Motor neuron (in vitro differentiated cells): ENCODE measurements at regions not wholly inside any gene's neighbourhood (a gene's known extent, or its start where the extent isn't known, plus 50 kb on each side); places are given as distances from the start of the nearest gene placed in this dataset.

Experiments used
- ATAC-seq, 8 experiments: fragments of 200-7000 bp; cut with Tn5 transposase; replicated peaks in 6 of 8; 2 replicates each; pipeline ENCODE4 v1.8.0; 2021; ENCODE audit warnings: mild to moderate bottlenecking in 8 of 8, moderate library complexity in 8 of 8
- H3K27ac ChIP-seq, 2 donors: fragments of 250-450 bp; sonication (Bioruptor Pico); 2 replicates each; pipeline ENCODE4 v1.9.0; 2021; ENCODE audit warnings: antibody characterized with exemption in 2 of 2, mild to moderate bottlenecking in 2 of 2, moderate library complexity in 1 of 2
- H3K4me1 ChIP-seq, 2 donors: fragments of 250-450 bp; sonication (Bioruptor Pico); replicated peaks in 1 of 2; 2 replicates each; pipeline ENCODE4 v1.6.1; 2021; ENCODE audit warnings: antibody characterized with exemption in 2 of 2, mild to moderate bottlenecking in 2 of 2, moderate library complexity in 1 of 2
- H3K4me3 ChIP-seq, 5 donors: fragments of 250-450 bp; sonication (Bioruptor Pico); 2 replicates each; pipeline ENCODE4 v1.9.0; 2021; ENCODE audit warnings: antibody characterized with exemption in 5 of 5, mild to moderate bottlenecking in 5 of 5, moderate library complexity in 4 of 5
- WGBS, 10 experiments: fragments of 450-650 bp; shearing (Covaris generic); methylation state at CpG; one replicate each; pipeline ENCODE4 v1.0.0; 2022; 5-methylcytosine and 5-hydroxymethylcytosine counted together
- in situ Hi-C, 9 experiments: fragments of 400-800 bp; cut with MboI; loops; one replicate each; pipeline ENCODE4 v1.15.0; 2021; ENCODE audit warnings: low sequenced_read_pairs in 9 of 9, low pct_unique_long_range_greater_than_20kb in 2 of 9; ENCODE audit not compliant: unreplicated experiment in 9 of 9

DNA sequence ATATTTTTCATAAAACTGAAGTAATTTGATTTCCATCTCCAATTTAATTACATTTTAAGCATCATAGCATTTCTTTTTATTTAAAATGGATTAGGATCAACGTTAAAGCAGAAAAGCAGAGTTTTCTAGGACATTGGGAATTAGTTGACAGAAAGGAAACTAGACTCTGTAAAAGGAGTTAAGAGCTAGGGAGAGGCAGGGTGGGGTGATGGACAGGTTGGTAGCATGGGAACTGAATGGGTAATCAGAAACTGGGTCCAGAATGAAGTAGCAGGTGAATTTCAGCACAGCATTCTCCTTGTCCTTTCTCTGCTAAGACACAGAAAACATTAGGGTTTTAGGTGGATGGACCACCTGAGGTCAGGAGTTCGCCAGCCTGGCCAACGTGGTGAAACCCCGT is 97.6 kb downstream of the ANAPC4 start:
- in situ Hi-C loops = no loop called here
- no peak for ATAC-seq
- no peak overlapping the region for H3K4me3 ChIP-seq
- no peak overlapping the region for H3K27ac ChIP-seq
- 0 to 97% (median 63%) methylated on average over 1 to 4 of the region's 4 CpGs; no CpG with 5 or more reads in 2 of the 10 experiments for WGBS, 10 experiments
- H3K4me1 ChIP-seq = no peaks in the 10 kb centered on the region

DNA sequence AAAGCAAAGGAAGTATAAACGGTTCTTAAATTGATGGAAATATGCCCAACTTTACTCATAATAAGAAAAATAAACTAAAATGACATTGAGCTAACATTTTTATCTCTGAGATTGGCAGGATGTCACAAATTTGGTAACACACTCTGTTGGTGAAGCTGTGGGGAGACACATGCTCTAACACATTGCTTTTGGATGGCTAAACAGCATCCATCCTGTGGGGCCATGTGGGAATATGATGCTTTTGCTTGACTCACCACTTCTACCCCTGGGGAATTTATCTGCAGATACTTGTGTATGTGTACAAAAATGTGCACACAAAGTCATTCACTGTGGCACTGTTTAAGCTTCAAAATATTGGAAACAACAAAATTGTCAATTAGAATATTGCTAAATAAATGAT is 100.2 kb downstream of the ANAPC4 start:
- H3K4me3 ChIP-seq = no peak overlapping the region
- in situ Hi-C loops = no loop called here
- no peak overlapping the region for H3K27ac ChIP-seq
- 11 to 100% (median 78%) methylated on average over 1 of the region's 1 CpG; no CpG with 5 or more reads in 1 of the 10 experiments for WGBS, 10 experiments
- no peak for ATAC-seq
- H3K4me1 ChIP-seq = no peaks in the 10 kb centered on the region

DNA sequence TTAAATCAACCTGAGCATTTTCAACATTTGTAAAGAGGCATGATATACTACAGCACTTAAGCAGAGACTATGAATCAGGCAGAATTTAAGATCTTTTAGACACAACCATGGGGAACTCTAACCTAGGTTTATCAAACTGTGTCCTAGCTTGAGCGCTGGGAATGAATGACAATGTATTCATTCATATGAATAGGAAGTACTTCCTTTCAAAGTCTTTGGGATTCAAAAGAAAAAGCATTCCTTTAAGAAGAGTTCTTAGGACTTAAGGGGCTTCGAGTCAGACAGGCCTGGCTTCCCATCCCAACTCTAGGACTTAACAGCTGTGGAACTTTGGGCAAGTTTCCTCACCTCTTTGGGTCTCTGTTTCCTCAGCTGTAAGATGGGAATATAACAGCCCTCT is 104.6 kb downstream of the ANAPC4 start:
- ATAC-seq = no peak
- H3K27ac ChIP-seq = no peak overlapping the region
- in situ Hi-C loops = no loop called here
- peaks cover 2 to 7% of the 10 kb centered on the region in 2 donors for H3K4me1 ChIP-seq
- H3K4me3 ChIP-seq = no peak overlapping the region
- WGBS, 10 experiments = 0 to 100% (median 21%) methylated on average over 1 to 2 of the region's 2 CpGs

DNA sequence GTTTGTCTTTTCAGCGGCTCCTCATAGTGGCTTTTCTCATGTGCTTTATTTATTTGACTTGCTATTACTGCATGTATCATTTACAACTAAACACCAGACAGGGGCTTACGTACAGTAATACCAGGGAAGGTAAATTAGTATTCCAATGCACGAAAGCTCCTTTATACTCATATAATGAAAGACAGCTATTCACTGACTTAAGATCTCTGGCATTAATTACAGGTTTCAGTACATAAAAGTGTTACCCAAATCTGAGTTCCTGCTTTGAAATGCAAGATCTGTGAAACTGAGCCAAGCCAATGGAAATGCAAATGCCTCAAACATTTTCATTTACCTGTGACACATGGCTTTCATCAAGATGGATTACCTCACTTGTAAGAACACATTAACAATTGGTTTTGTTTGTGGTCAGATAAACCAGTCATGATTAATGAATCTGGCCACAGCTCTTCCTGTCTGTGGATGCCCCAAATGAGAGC is 107.2 kb downstream of the ANAPC4 start:
- Histone ChIP-seq H3K27ac (no peak overlapping the region), H3K4me3 (no peak overlapping the region), H3K4me1 (peaks cover 2 to 7% of the 10 kb centered on the region in 2 donors)
- in situ Hi-C loops = no loop called here
- WGBS, 10 experiments = 0 to 57% (median 15%) methylated on average over 1 to 3 of the region's 3 CpGs; no CpG with 5 or more reads in 1 of the 10 experiments
- peak in 4 of 8 experiments; percentile 24 to 59 (median 33) for ATAC-seq

DNA sequence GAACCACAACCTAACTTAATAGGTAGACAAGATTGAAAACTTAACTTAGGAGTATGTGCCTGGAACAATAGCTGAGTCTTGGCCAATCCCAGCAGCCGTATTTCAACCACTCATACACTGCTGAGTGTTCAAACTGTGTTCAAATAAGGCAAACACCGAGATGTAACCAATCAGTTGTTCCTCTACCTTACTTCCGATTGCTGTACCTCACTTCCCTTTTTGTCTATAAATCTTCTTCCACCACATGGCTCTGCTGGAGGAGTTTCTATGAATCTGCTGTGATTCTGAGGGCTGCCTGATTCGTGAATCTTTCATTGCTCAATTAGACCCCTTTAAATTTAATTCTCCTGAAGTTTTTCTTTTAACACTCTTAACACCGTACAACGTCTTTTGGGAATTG is 108.0 kb downstream of the ANAPC4 start:
- in situ Hi-C loops = no loop called here
- peaks cover 2 to 7% of the 10 kb centered on the region in 2 donors for H3K4me1 ChIP-seq
- no peak overlapping the region for H3K27ac ChIP-seq
- ATAC-seq = no peak
- WGBS, 10 experiments = 22 to 100% (median 70%) methylated on average over 3 to 6 of the region's 6 CpGs; no CpG with 5 or more reads in 1 of the 10 experiments
- no peak overlapping the region for H3K4me3 ChIP-seq

DNA sequence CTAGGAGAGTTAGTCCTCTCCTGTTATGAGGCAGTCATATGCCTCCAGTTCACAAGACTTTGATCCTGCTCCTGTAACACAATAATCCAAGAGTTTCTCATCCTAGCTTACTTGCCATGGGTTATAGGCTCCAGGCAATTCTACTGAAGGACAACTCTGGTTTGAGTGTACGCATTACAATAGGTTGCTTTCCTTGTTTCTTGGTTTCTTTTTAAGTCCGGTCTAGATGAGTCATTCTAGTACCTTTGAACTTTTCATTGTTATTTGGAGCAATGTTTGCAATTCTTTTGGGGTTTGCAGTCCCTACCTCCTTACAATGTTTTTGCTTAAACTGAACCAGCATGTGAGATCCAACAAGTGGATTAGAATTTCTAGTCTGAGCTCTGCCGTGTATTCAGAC is 109.1 kb downstream of the ANAPC4 start:
- in situ Hi-C loops = no loop called here
- H3K4me3 ChIP-seq = no peak overlapping the region
- no peak overlapping the region for H3K27ac ChIP-seq
- peaks cover 2 to 7% of the 10 kb centered on the region in 2 donors for H3K4me1 ChIP-seq
- WGBS, 10 experiments = 25 to 100% (median 68%) methylated on average over 1 to 3 of the region's 3 CpGs; no CpG with 5 or more reads in 2 of the 10 experiments
- no peak for ATAC-seq

DNA sequence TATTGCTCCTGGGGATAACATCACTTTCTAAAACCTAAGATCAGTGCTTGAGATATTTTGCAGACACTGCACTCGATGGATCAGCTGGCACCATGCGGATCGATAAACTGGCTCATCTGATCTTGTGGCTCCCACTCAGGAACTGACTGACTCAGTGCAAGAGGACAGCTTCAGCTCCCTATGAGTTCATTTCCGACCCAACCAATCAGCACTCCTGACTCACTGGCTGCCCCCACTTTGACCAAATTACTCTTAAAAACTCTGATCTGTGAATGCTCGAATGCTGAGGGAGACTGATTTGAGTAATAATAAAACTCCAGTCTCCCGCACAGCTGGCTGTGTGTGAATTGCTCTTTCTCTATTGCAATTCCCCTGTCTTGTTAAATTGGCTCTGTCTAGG is 110.1 kb downstream of the ANAPC4 start:
- H3K4me3 ChIP-seq = no peak overlapping the region
- no peak for ATAC-seq
- WGBS, 10 experiments = 52 to 100% (median 90%) methylated on average over 1 to 6 of the region's 6 CpGs; no CpG with 5 or more reads in 3 of the 10 experiments
- peaks cover 2 to 7% of the 10 kb centered on the region in 2 donors for H3K4me1 ChIP-seq
- no peak overlapping the region for H3K27ac ChIP-seq
- in situ Hi-C loops = no loop called here

DNA sequence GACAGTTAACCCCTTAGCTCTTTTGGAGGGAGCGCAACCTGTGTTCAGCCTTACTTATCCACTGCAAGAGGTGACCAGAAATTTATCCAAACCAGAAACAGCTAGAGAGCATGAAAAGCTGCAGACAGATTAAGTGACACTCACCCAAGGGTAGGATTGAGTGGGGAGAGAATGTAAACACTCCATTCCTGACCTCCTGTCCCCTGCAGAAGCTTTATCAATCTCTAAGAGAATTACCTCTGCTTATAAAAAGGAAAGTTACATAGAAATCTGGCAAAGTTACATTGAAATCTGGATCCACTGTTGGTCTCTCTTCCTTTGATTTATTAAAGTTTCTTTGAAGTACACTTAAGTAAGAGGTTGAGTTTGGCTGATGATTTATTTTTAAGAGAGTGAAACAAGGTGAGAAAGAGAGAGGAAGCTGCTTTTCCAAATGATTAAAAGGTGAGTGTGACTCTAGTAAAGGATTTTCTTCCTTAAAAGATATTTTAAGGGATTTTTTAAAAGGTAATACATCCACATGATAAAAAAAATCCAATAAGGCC is 112.3 kb downstream of the ANAPC4 start:
- no peak for ATAC-seq
- Histone ChIP-seq H3K4me1 (peaks cover 2 to 4% of the 10 kb centered on the region in 2 donors), H3K4me3 (no peak overlapping the region), H3K27ac (no peak overlapping the region)
- in situ Hi-C loops = no loop called here
- WGBS, 10 experiments = 0 to 100% (median 100%) methylated on average over 1 of the region's 1 CpG; no CpG with 5 or more reads in 5 of the 10 experiments

DNA sequence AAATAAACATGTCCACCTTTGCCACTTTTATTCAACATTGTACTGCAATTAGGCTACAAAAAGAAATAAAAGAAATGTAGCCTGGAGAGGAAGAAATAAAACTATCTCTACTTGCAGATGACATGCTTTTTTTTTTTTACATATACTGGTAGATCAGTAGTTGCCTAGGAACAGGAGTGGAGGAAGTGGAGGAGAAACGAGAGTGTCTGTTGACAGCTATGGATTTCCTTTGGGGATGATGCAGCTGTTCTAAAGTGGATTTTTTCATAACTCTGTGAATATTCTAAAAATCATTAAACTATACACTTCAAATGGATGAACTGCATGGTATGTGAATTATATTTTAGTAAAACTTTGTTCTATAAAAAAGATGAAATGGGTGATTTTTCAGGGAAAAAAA is 116.4 kb downstream of the ANAPC4 start:
- no peak overlapping the region for H3K27ac ChIP-seq
- no peak overlapping the region for H3K4me3 ChIP-seq
- in situ Hi-C loops = no loop called here
- WGBS, 10 experiments = 0 to 91% (median 13%) methylated on average over 1 of the region's 1 CpG; no CpG with 5 or more reads in 4 of the 10 experiments
- ATAC-seq = no peak
- no peaks in the 10 kb centered on the region for H3K4me1 ChIP-seq

DNA sequence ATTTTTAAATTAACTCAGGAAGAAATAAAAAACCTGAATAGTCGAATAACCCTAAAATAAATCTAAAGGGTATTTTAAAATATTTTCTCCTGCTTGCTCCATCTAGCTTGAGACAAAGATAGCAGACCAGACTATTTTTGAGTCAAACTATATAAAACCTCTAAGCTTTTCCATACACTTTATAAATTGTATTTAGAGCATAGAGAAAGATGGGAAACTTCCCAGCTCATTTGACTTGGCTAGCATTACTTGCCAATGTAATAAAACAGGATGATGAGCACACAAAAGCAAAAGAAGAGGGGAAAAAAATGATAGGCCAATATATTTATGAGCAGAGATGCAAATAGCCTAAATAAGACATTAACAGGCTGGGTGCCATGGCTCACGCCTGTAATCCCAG is 117.1 kb downstream of the ANAPC4 start:
- H3K27ac ChIP-seq = no peak overlapping the region
- no peaks in the 10 kb centered on the region for H3K4me1 ChIP-seq
- H3K4me3 ChIP-seq = no peak overlapping the region
- WGBS, 10 experiments = 0 to 100% (median 88%) methylated on average over 1 to 2 of the region's 2 CpGs; no CpG with 5 or more reads in 2 of the 10 experiments
- ATAC-seq = no peak
- in situ Hi-C loops = no loop called here

DNA sequence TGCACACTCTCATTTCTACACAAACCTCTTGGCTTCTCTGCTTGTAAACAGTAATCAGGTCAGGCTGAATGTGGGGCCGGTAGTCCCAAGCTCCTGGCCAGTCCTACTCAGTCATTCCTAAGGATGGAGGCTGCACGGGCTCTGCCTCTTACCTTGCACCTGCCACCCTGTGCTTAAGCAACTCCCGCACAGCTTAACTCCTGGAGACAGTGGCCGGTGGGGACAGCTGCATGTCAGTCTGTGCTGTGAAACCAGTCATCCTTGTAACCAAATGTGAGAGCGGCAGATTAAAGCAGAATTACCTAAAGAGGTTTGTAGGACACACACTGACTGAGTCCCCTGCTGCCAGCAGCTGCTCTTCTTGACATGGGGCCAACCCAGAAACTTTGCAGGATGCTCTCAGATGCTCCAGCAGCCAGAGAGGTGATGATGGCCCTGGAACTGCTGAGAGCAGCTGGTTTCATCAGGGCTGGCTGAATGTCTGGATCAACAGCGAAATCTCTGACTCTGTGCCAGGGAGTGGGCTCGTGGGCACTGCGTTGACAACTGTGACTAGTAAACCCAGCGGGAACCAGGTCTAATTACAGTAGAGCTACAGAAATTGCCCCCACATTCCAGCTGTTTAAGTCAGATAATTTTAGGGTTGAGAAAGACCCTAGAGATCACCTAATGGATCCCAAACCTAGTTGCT is 123.7 kb downstream of the ANAPC4 start:
- 28 to 82% (median 80%) methylated on average over 2 to 5 of the region's 9 CpGs; no CpG with 5 or more reads in 5 of the 10 experiments for WGBS, 10 experiments
- Histone ChIP-seq H3K4me3 (no peak overlapping the region), H3K27ac (no peak overlapping the region), H3K4me1 (no peaks in the 10 kb centered on the region)
- ATAC-seq = no peak
- in situ Hi-C loops = no loop called here

DNA sequence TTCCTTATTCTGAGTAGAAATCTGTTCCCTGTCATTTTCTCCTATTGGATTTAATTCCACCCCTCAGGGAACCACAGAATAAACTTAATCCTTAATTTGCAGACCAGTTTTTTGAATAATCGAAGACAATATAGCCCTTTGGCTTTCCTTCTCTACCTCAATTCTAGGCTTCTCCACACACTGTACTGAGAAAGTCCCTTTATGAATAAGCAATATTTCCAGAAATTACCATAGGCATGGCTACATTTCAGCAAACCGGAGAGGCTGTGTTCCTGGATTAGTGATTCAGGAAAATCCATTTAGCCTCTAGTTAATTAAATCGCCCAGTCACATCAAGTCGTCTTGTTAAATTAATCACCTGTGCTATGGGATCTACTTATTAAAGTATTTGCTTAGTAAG is 125.1 kb downstream of the ANAPC4 start:
- in situ Hi-C loops = no loop called here
- Histone ChIP-seq H3K4me1 (no peaks in the 10 kb centered on the region), H3K27ac (no peak overlapping the region), H3K4me3 (no peak overlapping the region)
- ATAC-seq = peak in 3 of 8 experiments; percentile 55 to 81 (median 72)
- WGBS, 10 experiments = 0 to 100% (median 70%) methylated on average over 1 to 4 of the region's 4 CpGs; no CpG with 5 or more reads in 2 of the 10 experiments

DNA sequence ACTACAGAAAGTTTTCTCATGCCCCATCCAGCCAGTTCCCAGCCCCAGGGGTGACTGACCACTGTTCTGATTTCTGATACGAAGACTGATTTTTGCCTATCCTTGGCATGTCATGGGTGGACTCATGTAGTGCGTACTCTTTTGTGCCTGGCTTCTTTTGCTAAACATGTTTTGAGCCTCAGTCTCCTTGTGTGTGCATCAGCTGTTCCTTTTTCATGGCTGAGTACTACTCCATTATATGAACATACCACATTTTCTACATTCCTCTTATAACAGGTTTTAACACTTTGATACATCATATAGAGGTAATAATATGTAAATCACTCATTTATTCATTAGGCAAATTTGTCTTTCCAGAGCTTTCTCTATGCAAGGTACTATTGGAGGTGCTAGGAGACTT is 126.7 kb downstream of the ANAPC4 start:
- in situ Hi-C loops = no loop called here
- Histone ChIP-seq H3K4me1 (no peaks in the 10 kb centered on the region), H3K4me3 (no peak overlapping the region), H3K27ac (no peak overlapping the region)
- 13 to 100% (median 83%) methylated on average over 1 to 2 of the region's 2 CpGs; no CpG with 5 or more reads in 3 of the 10 experiments for WGBS, 10 experiments
- no peak for ATAC-seq
